Right forelimb (tissue), 1 donor: ENCODE measurements at regions not wholly inside any gene's neighbourhood (a gene's known extent, or its start where the extent isn't known, plus 50 kb on each side); places are given as distances from the start of the nearest gene placed in this dataset.

Source experiments
- DNase-seq: peaks from one replicate; pipeline ENCODE4 v3.0.0-alpha.2; 2018

GRCh38 chr10:4332764-4333458, 493.1 kb upstream of the AKR1E2 start:
- DNase-seq: no peak

GRCh38 chr10:4331150-4331549, 494.9 kb upstream of the AKR1E2 start:
- no peak for DNase-seq

- DNase-seq: no peak
Measured at GRCh38 chr10:4330636-4331035, 495.4 kb upstream of the AKR1E2 start.

GRCh38 chr10:4329225-4329624, 496.8 kb upstream of the AKR1E2 start:
- DNase-seq: no peak

- DNase-seq: no peak
Measured at GRCh38 chr10:4326647-4327046, 499.4 kb upstream of the AKR1E2 start.

- no peak for DNase-seq
Measured at GRCh38 chr10:4319870-4320367, 506.1 kb upstream of the AKR1E2 start.

GRCh38 chr10:4316161-4316810, 509.7 kb upstream of the AKR1E2 start:
- peak; percentile 57 for DNase-seq

GRCh38 chr10:4315551-4315950, 510.5 kb upstream of the AKR1E2 start:
- peak; percentile 75 for DNase-seq

- no peak for DNase-seq
Measured at GRCh38 chr10:4313051-4313450, 513.0 kb upstream of the AKR1E2 start.

GRCh38 chr10:4312051-4312835, 513.8 kb upstream of the AKR1E2 start:
- DNase-seq: no peak

GRCh38 chr10:4310172-4310571, 515.8 kb upstream of the AKR1E2 start:
- DNase-seq: no peak

GRCh38 chr10:4307910-4308309, 518.1 kb upstream of the AKR1E2 start:
- no peak for DNase-seq

GRCh38 chr10:4306871-4307270, 519.1 kb upstream of the AKR1E2 start:
- DNase-seq: no peak

- no peak for DNase-seq
Measured at GRCh38 chr10:4303045-4303444, 518.0 kb upstream of the KLF6 start.

- DNase-seq: no peak
Measured at GRCh38 chr10:4301291-4302045, 516.5 kb upstream of the KLF6 start.

GRCh38 chr10:4296161-4296560, 511.2 kb upstream of the KLF6 start:
- DNase-seq: no peak

GRCh38 chr10:4294996-4295792, 510.2 kb upstream of the KLF6 start:
- no peak for DNase-seq

GRCh38 chr10:4294271-4294670, 509.3 kb upstream of the KLF6 start:
- DNase-seq: no peak

GRCh38 chr10:4291990-4292389, 507.0 kb upstream of the KLF6 start:
- DNase-seq: no peak

- DNase-seq: no peak
Measured at GRCh38 chr10:4285121-4285520, 500.1 kb upstream of the KLF6 start.

- peak; percentile 74 for DNase-seq
Measured at GRCh38 chr10:4283846-4284610, 499.0 kb upstream of the KLF6 start.
